Smooth muscle cell (in vitro differentiated cells): ENCODE measurements at regions not wholly inside any gene's neighbourhood (a gene's known extent, or its start where the extent isn't known, plus 50 kb on each side); places are given as distances from the start of the nearest gene placed in this dataset.

Source experiments
- DNase-seq: peaks from one replicate; lab custom pipeline; 2025; ENCODE audit not compliant: unreplicated experiment; lab: John Stamatoyannopoulos, UW
- H2AFZ ChIP-seq: fragments of 200-600 bp; sonication (generic); 2 replicates; pipeline ENCODE4 v1.6.0; 2016; ENCODE audit warnings: antibody characterized with exemption, low read depth, mild to moderate bottlenecking
- H3F3A ChIP-seq: fragments of 200-600 bp; sonication (generic); 2 replicates; pipeline ENCODE4 v1.6.0; 2017; ENCODE audit warnings: antibody characterized with exemption, low read depth
- H3K27ac ChIP-seq: fragments of 200-600 bp; sonication (generic); 2 replicates; pipeline ENCODE4 v1.5.1; 2016; ENCODE audit warnings: low read depth, mild to moderate bottlenecking
- H3K27me3 ChIP-seq: fragments of 200-600 bp; sonication (generic); 2 replicates; pipeline ENCODE4 v1.6.1; 2016; ENCODE audit warnings: low read depth, mild to moderate bottlenecking
- H3K36me3 ChIP-seq: fragments of 200-600 bp; sonication (generic); 2 replicates; pipeline ENCODE4 v1.5.1; 2016; ENCODE audit warnings: low read depth
- H3K4me1 ChIP-seq: fragments of 200-600 bp; sonication (generic); 2 replicates; pipeline ENCODE4 v1.5.1; 2016; ENCODE audit warnings: low read depth
- H3K4me2 ChIP-seq: fragments of 200-600 bp; sonication (generic); 2 replicates; pipeline ENCODE4 v1.6.0; 2016; ENCODE audit warnings: mild to moderate bottlenecking
- H3K4me3 ChIP-seq: fragments of 200-600 bp; sonication (generic); 2 replicates; pipeline ENCODE4 v1.5.1; 2016; ENCODE audit warnings: mild to moderate bottlenecking
- H3K79me2 ChIP-seq: fragments of 200-600 bp; sonication (generic); 2 replicates; pipeline ENCODE4 v1.6.0; 2016; ENCODE audit warnings: low read depth, mild to moderate bottlenecking
- H3K9ac ChIP-seq: fragments of 200-600 bp; sonication (generic); 2 replicates; pipeline ENCODE4 v1.6.0; 2016; ENCODE audit warnings: low read depth
- H3K9me3 ChIP-seq: fragments of 200-600 bp; sonication (generic); replicated peaks from 2 replicates; pipeline ENCODE4 v1.5.1; 2016; ENCODE audit warnings: low read depth
- H4K20me1 ChIP-seq: fragments of 200-600 bp; sonication (generic); 2 replicates; pipeline ENCODE4 v1.6.0; 2016; ENCODE audit warnings: low read depth
- CTCF ChIP-seq: fragments of 200-600 bp; sonication (generic); IDR thresholded peaks from 2 replicates; pipeline ENCODE4 v1.5.1; 2017; ENCODE audit warnings: borderline replicate concordance, mild to moderate bottlenecking, antibody characterized with exemption; ENCODE audit not compliant: insufficient read depth, poor library complexity, severe bottlenecking
- WGBS: methylation state at CpG from one replicate; pipeline ENCODE4 v1.1.7; 2016; ENCODE audit warnings: low lambda C conversion rate; 5-methylcytosine and 5-hydroxymethylcytosine counted together

GRCh38 chr12:98280152-98280551, 235.2 kb upstream of the TMPO start:
- H3K4me1 ChIP-seq, result no peaks in the 10 kb centered on the region
- H3K4me2 ChIP-seq, result no peak overlapping the region
- no peaks in the 10 kb centered on the region for H4K20me1 ChIP-seq
- no peaks in the 10 kb centered on the region for H3K9me3 ChIP-seq
- DNase-seq, result no peak
- no peak for TF ChIP-seq CTCF
- no peaks in the 10 kb centered on the region for H3F3A ChIP-seq
- no peak overlapping the region for H3K27ac ChIP-seq
- H3K36me3 ChIP-seq, result no peaks in the 10 kb centered on the region
- WGBS, result 87% methylated on average over 6 of the region's 6 CpGs
- H2AFZ ChIP-seq, result no peak overlapping the region
- H3K9ac ChIP-seq, result no peak overlapping the region
- H3K27me3 ChIP-seq, result no peaks in the 10 kb centered on the region
- no peak overlapping the region for H3K4me3 ChIP-seq
- no peaks in the 10 kb centered on the region for H3K79me2 ChIP-seq

- H3K79me2 ChIP-seq, result no peaks in the 10 kb centered on the region
- H3K27me3 ChIP-seq, result no peaks in the 10 kb centered on the region
Observed at GRCh38 chr12:98280621-98281020, 234.8 kb upstream of the TMPO start.

GRCh38 chr12:98291828-98292227, 223.6 kb upstream of the TMPO start:
- no peak overlapping the region for H2AFZ ChIP-seq

More at GRCh38 chr12:98280621-98281020, 234.8 kb upstream of the TMPO start:
- 94% methylated on average over 7 of the region's 7 CpGs for WGBS
- Histone ChIP-seq H3K27ac (no peak overlapping the region), H3K4me2 (no peak overlapping the region), H3K36me3 (no peaks in the 10 kb centered on the region), H4K20me1 (no peaks in the 10 kb centered on the region), H3F3A (no peaks in the 10 kb centered on the region), H3K9me3 (no peaks in the 10 kb centered on the region), H3K4me1 (no peaks in the 10 kb centered on the region), H2AFZ (no peak overlapping the region), H3K4me3 (no peak overlapping the region), H3K9ac (no peak overlapping the region)
- no peak for DNase-seq
- TF ChIP-seq CTCF, result no peak

More at GRCh38 chr12:98291828-98292227, 223.6 kb upstream of the TMPO start:
- no peaks in the 10 kb centered on the region for H3K36me3 ChIP-seq
- WGBS, result 25% methylated on average over 4 of the region's 4 CpGs
- H4K20me1 ChIP-seq, result no peaks in the 10 kb centered on the region
- no peak overlapping the region for H3K4me2 ChIP-seq
- no peaks in the 10 kb centered on the region for H3K9me3 ChIP-seq
- H3K4me3 ChIP-seq, result no peak overlapping the region
- H3K27ac ChIP-seq, result no peak overlapping the region
- H3K4me1 ChIP-seq, result no peaks in the 10 kb centered on the region
- no peaks in the 10 kb centered on the region for H3K79me2 ChIP-seq
- TF ChIP-seq CTCF, result no peak
- DNase-seq, result no peak
- H3K9ac ChIP-seq, result no peak overlapping the region
- no peaks in the 10 kb centered on the region for H3F3A ChIP-seq
- H3K27me3 ChIP-seq, result no peaks in the 10 kb centered on the region
